Esophagus muscularis mucosa (tissue), 4 donors: ENCODE measurements at regions not wholly inside any gene's neighbourhood (a gene's known extent, or its start where the extent isn't known, plus 50 kb on each side); places are given as distances from the start of the nearest gene placed in this dataset.

ENCODE experiments used
- DNase-seq: peaks from one replicate; pipeline ENCODE4 v3.0.0-alpha.2; 2017; ENCODE audit errors: extremely low spot score
- H3K27ac ChIP-seq, 4 donors: fragments of 200-600 bp; sonication (generic); replicated peaks in 1 of 4; 1 replicate in 3 of 4; 2 replicates in 1 of 4; pipeline ENCODE4 v1.5.1; 2016 to 2019; ENCODE audit warnings: mild to moderate bottlenecking in 1 of 4
- H3K27me3 ChIP-seq, 4 donors: fragments of 200-600 bp; sonication (generic); one replicate each; pipeline versions ENCODE4 v1.5.1 to v1.6.0; 2016 to 2019
- H3K36me3 ChIP-seq, 4 donors: fragments of 200-600 bp; sonication (generic); one replicate each; pipeline ENCODE4 v1.5.1; 2016 to 2019
- H3K4me1 ChIP-seq, 4 donors: fragments of 200-600 bp; sonication (generic); one replicate each; pipeline ENCODE4 v1.5.1; 2016 to 2019
- H3K4me3 ChIP-seq, 4 donors: fragments of 200-600 bp; sonication (generic); 1 replicate in 2 of 4; 2 replicates in 2 of 4; pipeline ENCODE4 v1.5.1; 2016 to 2019; ENCODE audit warnings: mild to moderate bottlenecking in 4 of 4, moderate library complexity in 1 of 4
- H3K9me3 ChIP-seq, 4 donors: fragments of 200-600 bp; sonication (generic); 1 replicate in 3 of 4; 2 replicates in 1 of 4; pipeline ENCODE4 v1.5.1; 2016 to 2019
- EP300 ChIP-seq: sonication (generic); formaldehyde crosslinking; IDR thresholded peaks from one replicate; pipeline ENCODE4 v1.6.1; 2017; ENCODE audit warnings: antibody characterized with exemption
- POLR2A ChIP-seq: fragments of 450-650 bp; IDR thresholded peaks from one replicate; pipeline ENCODE4 v1.6.1; 2017; ENCODE audit warnings: antibody characterized with exemption, moderate library complexity, mild to moderate bottlenecking, low read depth
- POLR2AphosphoS5 ChIP-seq, 2 donors: sonication (generic); formaldehyde crosslinking; IDR thresholded peaks; one replicate each; pipeline ENCODE4 v1.6.1; 2017; ENCODE audit warnings: antibody characterized with exemption in 2 of 2
- WGBS: methylation state at CpG from one replicate; pipeline ENCODE4 v1.1.5; 2018; 5-methylcytosine and 5-hydroxymethylcytosine counted together
- intact Hi-C: fragments of 100-400 bp; cut with DNase I; formaldehyde crosslinking; loops from one replicate; pipeline ENCODE4 v1.15.1; 2023
- TF ChIP-seq, protein P1 (sequence below), 3 experiments: fragments of 200-600 bp in 2 of 3; fragments of 450-650 bp in 1 of 3; sonication (generic) in 2 of 3; IDR thresholded peaks; one replicate each; pipeline ENCODE4 v1.5.1; 2017 to 2019; ENCODE audit warnings: antibody characterized with exemption in 3 of 3, mild to moderate bottlenecking in 2 of 3, moderate library complexity in 1 of 3

- no peak overlapping the region for H3K4me3 ChIP-seq
- peaks cover 13 to 36% (median 27%) of the 10 kb centered on the region in 4 donors for H3K4me1 ChIP-seq
- H3K36me3 ChIP-seq = no peaks in the 10 kb centered on the region
- no peak overlapping the region for H3K27ac ChIP-seq
- WGBS = 99% methylated on average over 7 of the region's 7 CpGs
- H3K9me3 ChIP-seq = no peaks in the 10 kb centered on the region
- DNase-seq = no peak
- intact Hi-C loops = loop anchor here (10.0 kb wide), 1 partner anchor 1166 kb away; no protein-coding TSS in a partner anchor
- no peaks in the 10 kb centered on the region for H3K27me3 ChIP-seq
- no peak for TF ChIP-seq EP300
- no peak for TF ChIP-seq POLR2A
- TF ChIP-seq, protein P1, sequence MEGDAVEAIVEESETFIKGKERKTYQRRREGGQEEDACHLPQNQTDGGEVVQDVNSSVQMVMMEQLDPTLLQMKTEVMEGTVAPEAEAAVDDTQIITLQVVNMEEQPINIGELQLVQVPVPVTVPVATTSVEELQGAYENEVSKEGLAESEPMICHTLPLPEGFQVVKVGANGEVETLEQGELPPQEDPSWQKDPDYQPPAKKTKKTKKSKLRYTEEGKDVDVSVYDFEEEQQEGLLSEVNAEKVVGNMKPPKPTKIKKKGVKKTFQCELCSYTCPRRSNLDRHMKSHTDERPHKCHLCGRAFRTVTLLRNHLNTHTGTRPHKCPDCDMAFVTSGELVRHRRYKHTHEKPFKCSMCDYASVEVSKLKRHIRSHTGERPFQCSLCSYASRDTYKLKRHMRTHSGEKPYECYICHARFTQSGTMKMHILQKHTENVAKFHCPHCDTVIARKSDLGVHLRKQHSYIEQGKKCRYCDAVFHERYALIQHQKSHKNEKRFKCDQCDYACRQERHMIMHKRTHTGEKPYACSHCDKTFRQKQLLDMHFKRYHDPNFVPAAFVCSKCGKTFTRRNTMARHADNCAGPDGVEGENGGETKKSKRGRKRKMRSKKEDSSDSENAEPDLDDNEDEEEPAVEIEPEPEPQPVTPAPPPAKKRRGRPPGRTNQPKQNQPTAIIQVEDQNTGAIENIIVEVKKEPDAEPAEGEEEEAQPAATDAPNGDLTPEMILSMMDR (IDR thresholded peaks at IDR 0.05) = no peak
- TF ChIP-seq POLR2AphosphoS5 (IDR thresholded peaks at IDR 0.05) = no peak
Measured at GRCh38 chr10:3478632-3479240, 306.2 kb upstream of the PITRM1 start.

DNA sequence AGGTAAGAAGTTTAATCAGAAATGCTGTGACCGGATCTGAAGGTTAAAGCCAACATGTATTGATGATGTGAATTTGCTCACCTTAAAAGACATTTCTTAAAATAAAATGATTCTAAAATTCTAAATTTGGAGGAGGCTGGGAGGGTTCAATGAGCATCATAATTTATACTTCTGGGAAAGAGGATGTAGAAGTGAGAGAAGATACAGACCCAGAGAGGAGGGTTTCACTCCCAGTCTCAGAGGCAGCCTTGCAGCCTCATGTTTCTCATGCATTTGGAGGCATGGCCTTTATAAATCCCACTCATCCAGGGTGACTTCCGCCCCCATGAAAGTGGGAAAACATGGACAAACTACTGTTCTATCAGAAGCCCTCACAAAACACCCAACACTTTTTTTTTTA lies 305.6 kb upstream of the PITRM1 start:
- H3K27me3 ChIP-seq = no peaks in the 10 kb centered on the region
- DNase-seq = no peak
- H3K4me1 ChIP-seq = peaks cover 12 to 38% (median 28%) of the 10 kb centered on the region in 4 donors
- intact Hi-C loops = loop anchor here (10.0 kb wide), 1 partner anchor 1167 kb away; no protein-coding TSS in a partner anchor
- TF ChIP-seq POLR2AphosphoS5 (IDR thresholded peaks at IDR 0.05) = no peak
- no peak for TF ChIP-seq POLR2A
- TF ChIP-seq, protein P1 (IDR thresholded peaks at IDR 0.05) = no peak
- TF ChIP-seq EP300 = no peak
- H3K9me3 ChIP-seq = no peaks in the 10 kb centered on the region
- WGBS = 97% methylated on average over 2 of the region's 2 CpGs
- no peaks in the 10 kb centered on the region for H3K36me3 ChIP-seq
- H3K27ac ChIP-seq = peak overlapping the region; percentile 34 to 66 (median 48)
- no peak overlapping the region for H3K4me3 ChIP-seq

DNA sequence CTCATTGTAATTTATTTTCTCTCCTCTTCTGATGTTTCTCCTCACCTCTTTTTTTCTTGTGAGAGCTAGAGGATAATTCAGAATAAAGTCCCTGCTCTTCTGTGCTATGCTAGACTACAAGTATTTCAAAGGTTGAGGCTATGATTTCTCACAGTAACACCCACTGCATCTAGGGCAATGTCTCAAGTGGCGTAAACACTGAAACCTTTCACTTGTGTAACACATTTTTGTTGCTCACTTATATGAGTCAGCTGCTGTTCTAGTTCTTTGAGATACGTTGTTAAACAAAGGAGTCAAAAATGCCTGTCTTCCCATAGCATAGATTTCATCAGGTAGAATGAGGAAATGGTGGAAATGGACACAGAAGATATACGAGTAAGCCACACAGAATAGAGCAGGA lies 305.1 kb upstream of the PITRM1 start:
- Histone ChIP-seq H3K4me3 (no peak overlapping the region), H3K36me3 (no peaks in the 10 kb centered on the region), H3K4me1 (peaks cover 8 to 38% (median 27%) of the 10 kb centered on the region in 4 donors), H3K27me3 (no peaks in the 10 kb centered on the region), H3K9me3 (no peaks in the 10 kb centered on the region), H3K27ac (peak overlapping the region; percentile 34 to 66 (median 48))
- intact Hi-C loops = loop anchor here (10.0 kb wide), 1 partner anchor 1167 kb away; no protein-coding TSS in a partner anchor
- TF ChIP-seq, protein P1 (IDR thresholded peaks at IDR 0.05) = no peak
- TF ChIP-seq POLR2AphosphoS5 (IDR thresholded peaks at IDR 0.05) = peak; percentile 37 to 74
- DNase-seq = no peak
- 28% methylated on average over 3 of the region's 3 CpGs for WGBS

DNA sequence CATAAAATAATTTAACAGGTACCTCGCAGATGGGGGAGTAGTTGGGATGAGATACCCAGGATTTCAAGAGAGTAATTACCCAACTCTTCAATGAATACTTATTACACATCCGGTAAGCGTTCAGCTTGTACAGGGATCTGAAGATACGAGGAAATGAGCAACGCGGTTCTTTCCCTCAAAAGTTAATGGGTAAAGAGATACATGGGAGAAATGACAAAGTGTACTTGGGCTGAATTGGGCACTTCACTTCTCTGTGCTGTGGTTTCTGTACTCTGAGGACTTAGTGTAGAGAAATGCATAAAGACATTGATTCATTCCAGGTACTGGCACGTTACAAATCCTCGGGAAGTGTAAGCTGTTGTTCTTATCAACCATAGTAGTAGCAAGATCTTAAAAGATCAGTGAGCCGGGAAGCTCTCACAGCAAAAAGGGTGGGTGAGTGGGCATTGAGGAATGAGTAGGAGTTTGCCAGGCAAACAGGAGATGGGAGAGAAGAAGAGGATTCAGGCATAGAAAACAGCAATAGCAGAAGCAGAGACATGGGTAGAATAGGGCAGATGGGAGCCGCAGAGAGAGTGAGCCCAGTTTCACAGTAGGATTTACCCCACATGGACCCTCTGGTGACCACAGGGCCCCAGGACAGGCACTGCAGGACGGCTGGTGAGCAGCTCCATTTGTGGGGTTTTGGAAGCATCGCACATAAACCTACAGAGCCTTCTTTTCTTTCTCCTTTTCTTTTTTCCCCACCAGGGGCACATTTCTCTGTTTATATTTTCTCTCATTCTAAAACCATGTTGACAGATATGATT lies 304.3 kb upstream of the PITRM1 start:
- no peaks in the 10 kb centered on the region for H3K27me3 ChIP-seq
- intact Hi-C loops = loop anchor here (10.0 kb wide), 1 partner anchor 1168 kb away; no protein-coding TSS in a partner anchor
- no peaks in the 10 kb centered on the region for H3K36me3 ChIP-seq
- peak overlapping the region; percentile 34 to 66 (median 48) for H3K27ac ChIP-seq
- no peak overlapping the region for H3K4me3 ChIP-seq
- no peaks in the 10 kb centered on the region for H3K9me3 ChIP-seq
- DNase-seq = no peak
- 95% methylated on average over 12 of the region's 12 CpGs for WGBS
- peaks cover 6 to 38% (median 28%) of the 10 kb centered on the region in 4 donors for H3K4me1 ChIP-seq
- TF ChIP-seq POLR2A (no peak), EP300 (no peak), POLR2AphosphoS5 (IDR thresholded peaks at IDR 0.05) (no peak)
- TF ChIP-seq, protein P1 (IDR thresholded peaks at IDR 0.05) = no peak
